GM12878 (cell line): ENCODE measurements at regions not wholly inside any gene's neighbourhood (a gene's known extent, or its start where the extent isn't known, plus 50 kb on each side); places are given as distances from the start of the nearest gene placed in this dataset.

Source experiments
- ATAC-seq: fragments of 200-7000 bp; cut with Tn5 transposase; 3 replicates; pipeline ENCODE4 v1.9.1; 2020; ENCODE audit warnings: mild to moderate bottlenecking, moderate library complexity
- BruUV-seq: library from RNA; stranded (reverse); fragments of 400-500 nt; replicated peaks from 2 replicates; lab custom pipeline; 2021; lab: Mats Ljungman, UMichigan
- CTCF ChIA-PET: fragments of 300-600 bp; sonication (Branson Sonifier 250); formaldehyde crosslinking; extraction: SDS; loops from one replicate; lab custom pipeline; 2021; ENCODE audit warnings: inconsistent platforms; lab: Yijun Ruan, JAX
- POLR2A ChIA-PET: fragments of 350-600 bp; formaldehyde crosslinking; extraction: SDS; loops from one replicate; lab custom pipeline; 2021; ENCODE audit warnings: inconsistent platforms; lab: Charles Lee
- RAD21 ChIA-PET: fragments of 300-600 bp; sonication (Branson Sonifier 250); formaldehyde crosslinking; loops from one replicate; lab custom pipeline; 2023; ENCODE audit warnings: antibody characterized with exemption; ENCODE audit not compliant: unreplicated experiment; lab: Charles Lee
- SMC1A ChIA-PET: fragments of 300-600 bp; sonication (Branson Sonifier 250); formaldehyde crosslinking; loops from one replicate; lab custom pipeline; 2023; ENCODE audit not compliant: unreplicated experiment, uncharacterized antibody; lab: Charles Lee
- DNase-seq: peaks from one replicate; pipeline ENCODE4 v3.0.0-alpha.2; 2011; ENCODE audit warnings: low read depth, low spot score
- FAIRE-seq: peaks from 3 replicates; lab custom pipeline; 2011; peaks lifted over from hg19 to GRCh38; lab: Jason Lieb, UNC
- H2AFZ ChIP-seq: 2 replicates; pipeline ENCODE4 v1.6.0; 2011; ENCODE audit warnings: low read depth, low read length, control low read depth; ENCODE audit not compliant: control insufficient read depth
- H3K27ac ChIP-seq: 2 replicates; pipeline ENCODE4 v1.5.1; 2011; ENCODE audit warnings: control low read depth; ENCODE audit not compliant: control insufficient read depth, insufficient read depth
- H3K27me3 ChIP-seq, 2 experiments: replicated peaks in 1 of 2; 2 replicates each; pipeline versions ENCODE4 v1.6.0 to v1.6.1; 2011; ENCODE audit warnings: low read length in 1 of 2; ENCODE audit not compliant: control insufficient read depth in 2 of 2, insufficient read depth in 2 of 2
- H3K36me3 ChIP-seq, 2 experiments: 2 replicates each; pipeline ENCODE4 v1.5.1; 2011; ENCODE audit warnings: low read length in 1 of 2; ENCODE audit not compliant: control insufficient read depth in 2 of 2, insufficient read depth in 2 of 2
- H3K4me1 ChIP-seq: 2 replicates; pipeline ENCODE4 v1.6.1; 2011; ENCODE audit warnings: mild to moderate bottlenecking, low read length, moderate library complexity, mixed read lengths; ENCODE audit not compliant: control insufficient read depth, insufficient read depth
- H3K4me2 ChIP-seq: 2 replicates; pipeline ENCODE4 v1.6.0; 2011; ENCODE audit warnings: control low read depth; ENCODE audit not compliant: control insufficient read depth, insufficient read depth
- H3K4me3 ChIP-seq: fragments of 200-600 bp; sonication (generic); 2 replicates; pipeline ENCODE4 v1.5.1; 2016
- H3K79me2 ChIP-seq: 2 replicates; pipeline ENCODE4 v1.6.0; 2011; ENCODE audit warnings: low read length; ENCODE audit not compliant: control insufficient read depth, insufficient read depth
- H3K9ac ChIP-seq: 2 replicates; pipeline ENCODE4 v1.8.0; 2011; ENCODE audit warnings: low read length, control low read depth, mixed read lengths; ENCODE audit not compliant: control insufficient read depth, insufficient read depth
- H3K9me3 ChIP-seq: replicated peaks from 3 replicates; pipeline ENCODE4 v1.5.1; 2011; ENCODE audit warnings: mild to moderate bottlenecking, low read length; ENCODE audit not compliant: control insufficient read depth, insufficient read depth
- H4K20me1 ChIP-seq: 2 replicates; pipeline ENCODE4 v1.6.0; 2011; ENCODE audit not compliant: control insufficient read depth, insufficient read depth
- CTCF ChIP-seq, 3 experiments: IDR thresholded peaks in 2 of 3; conservative IDR thresholded peaks in 1 of 3; 2 replicates each; pipeline ENCODE4 v1.5.1; 2011; ENCODE audit warnings: low read depth in 3 of 3, low read length in 3 of 3, mild to moderate bottlenecking in 3 of 3, control low read depth in 2 of 3, moderate library complexity in 2 of 3, inconsistent platforms in 1 of 3, mixed read lengths in 1 of 3; ENCODE audit not compliant: control insufficient read depth in 2 of 3, insufficient read depth in 1 of 3; ENCODE audit errors: extremely low read depth in 1 of 3
- GABPA ChIP-seq: IDR thresholded peaks from 2 replicates; pipeline ENCODE4 v1.6.1; 2014; ENCODE audit warnings: antibody characterized with exemption, low read depth, mild to moderate bottlenecking, inconsistent platforms
- JUND ChIP-seq: IDR thresholded peaks from 2 replicates; pipeline ENCODE4 v1.6.1; 2012; ENCODE audit warnings: low read depth, mild to moderate bottlenecking, low read length, improper control_type of control experiment, moderate library complexity
- RAD21 ChIP-seq: IDR thresholded peaks from 2 replicates; pipeline ENCODE4 v1.6.1; 2011; ENCODE audit warnings: mild to moderate bottlenecking, low read depth, low read length, moderate library complexity; ENCODE audit not compliant: insufficient read depth
- SMAD1 ChIP-seq: fragments of 450-650 bp; IDR thresholded peaks from 2 replicates; pipeline ENCODE4 v1.6.1; 2018; ENCODE audit warnings: mild to moderate bottlenecking, low read depth; ENCODE audit not compliant: partially characterized antibody
- SMC3 ChIP-seq: IDR thresholded peaks from 2 replicates; pipeline ENCODE4 v1.6.1; 2011; ENCODE audit warnings: low read length, improper control_type of control experiment, borderline replicate concordance
- WGBS: methylation state at CpG from one replicate; pipeline ENCODE4 v1.1.6; 2016; ENCODE audit warnings: low lambda C conversion rate; ENCODE audit not compliant: insufficient replicate concordance, insufficient coverage; ENCODE audit errors: missing lambda C conversion rate; 5-methylcytosine and 5-hydroxymethylcytosine counted together
- in situ Hi-C: fragments of 300-500 bp; cut with MboI; formaldehyde crosslinking; loops from 9 replicates; pipeline ENCODE4 v1.14.3; 2018; ENCODE audit warnings: mixed read lengths
- intact Hi-C: fragments of 100-400 bp; cut with micrococcal nuclease; formaldehyde crosslinking; loops from one replicate; pipeline ENCODE4 v1.14.2; 2022; ENCODE audit not compliant: unreplicated experiment
- TF ChIP-seq, protein P1 (sequence below): fragments of 450-650 bp; IDR thresholded peaks from 2 replicates; pipeline ENCODE4 v1.6.1; 2016; ENCODE audit warnings: mild to moderate bottlenecking

GRCh38 chr20:40892642-40893041, 136.0 kb upstream of the TOP1 start:
- WGBS = 0% methylated on average over 2 of the region's 2 CpGs
- Histone ChIP-seq H3K4me1 (no peaks in the 10 kb centered on the region), H3K9me3 (no peaks in the 10 kb centered on the region), H3K27me3 (no peaks in the 10 kb centered on the region; a peak in 1 of 4 replicates), H3K79me2 (no peaks in the 10 kb centered on the region), H3K9ac (no peak overlapping the region), H3K27ac (no peak overlapping the region), H2AFZ (no peak overlapping the region), H4K20me1 (no peaks in the 10 kb centered on the region), H3K36me3 (no peaks in the 10 kb centered on the region), H3K4me3 (no peak overlapping the region), H3K4me2 (no peak overlapping the region)
- no TSS peak for BruUV-seq
- ATAC-seq = peak; percentile 56; the same call in 2 of the 3 replicates
- intact Hi-C loops = no loop called here
- in situ Hi-C loops = no loop called here
- SMC1A ChIA-PET = interaction anchor here (0.8 to 1.0 kb wide), 2 partner anchors 51 to 71 kb away, joined by 3 to 4 read pairs; no protein-coding TSS in a partner anchor
- no peak for FAIRE-seq
- CTCF ChIA-PET = interaction anchor here (0.5 to 1.3 kb wide), 4 partner anchors 51 to 1621 kb away, joined by 3 to 4 read pairs (median 3); no protein-coding TSS in a partner anchor
- RAD21 ChIA-PET = no interaction called here
- POLR2A ChIA-PET = no interaction called here
- peak; percentile 29; the same call in 1 of the 2 replicates for TF ChIP-seq SMC3
- TF ChIP-seq CTCF (IDR thresholded peaks at IDR 0.05 in 2 of 3, conservative IDR thresholded peaks at IDR 0.05 in 1 of 3; ENCODE audit: control insufficient read depth in 2 of 3, extremely low read depth in 1 of 3, insufficient read depth in 1 of 3, low read depth in 3 of 3, low read length in 3 of 3) = peak in 2 of 3 experiments; percentile 7 to 35; a peak in 2 of 6 replicates
- peak; percentile 43; the same call in 1 of the 2 replicates for TF ChIP-seq RAD21
- TF ChIP-seq SMAD1 = no peak
- TF ChIP-seq JUND = no peak
- TF ChIP-seq GABPA = no peak
- TF ChIP-seq, protein P1, sequence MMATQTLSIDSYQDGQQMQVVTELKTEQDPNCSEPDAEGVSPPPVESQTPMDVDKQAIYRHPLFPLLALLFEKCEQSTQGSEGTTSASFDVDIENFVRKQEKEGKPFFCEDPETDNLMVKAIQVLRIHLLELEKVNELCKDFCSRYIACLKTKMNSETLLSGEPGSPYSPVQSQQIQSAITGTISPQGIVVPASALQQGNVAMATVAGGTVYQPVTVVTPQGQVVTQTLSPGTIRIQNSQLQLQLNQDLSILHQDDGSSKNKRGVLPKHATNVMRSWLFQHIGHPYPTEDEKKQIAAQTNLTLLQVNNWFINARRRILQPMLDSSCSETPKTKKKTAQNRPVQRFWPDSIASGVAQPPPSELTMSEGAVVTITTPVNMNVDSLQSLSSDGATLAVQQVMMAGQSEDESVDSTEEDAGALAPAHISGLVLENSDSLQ = no peak
- DNase-seq = no peak
